Kidney capillary endothelial cell (primary cell): ENCODE measurements at regions not wholly inside any gene's neighbourhood (a gene's known extent, or its start where the extent isn't known, plus 50 kb on each side); places are given as distances from the start of the nearest gene placed in this dataset.
"Not testable (repeated sequence)": the region's sequence is repeated elsewhere in the genome, so short reads cannot be mapped to it uniquely, and the experiment has no call there.

ENCODE experiments used
- DNase-seq: peaks from one replicate; pipeline ENCODE4 v3.0.0-alpha.2; 2018; ENCODE audit warnings: low spot score

DNA sequence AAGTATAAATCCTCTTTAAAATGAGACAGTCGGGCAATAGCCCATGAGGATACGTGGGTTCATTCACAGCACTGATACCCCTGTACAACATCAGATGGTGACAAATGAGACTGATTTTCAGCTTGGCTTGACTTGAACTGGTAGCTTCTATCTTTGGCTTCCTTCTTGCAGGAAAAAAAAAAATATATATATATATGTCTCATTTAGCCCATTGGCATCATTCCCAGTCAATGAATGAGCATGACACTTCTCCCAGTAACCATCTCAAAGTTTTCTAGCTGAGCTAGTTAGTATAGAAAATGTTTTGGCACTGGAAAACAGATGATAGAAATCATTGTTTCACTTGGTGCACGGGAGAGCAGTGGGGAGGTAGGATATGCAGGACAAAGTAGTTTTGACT lies 222.5 kb upstream of the TAS2R1 start:
- DNase-seq, result no peak

- no peak for DNase-seq
Observed at GRCh38 chr5:9851458-9851857, 221.3 kb upstream of the TAS2R1 start.

DNA sequence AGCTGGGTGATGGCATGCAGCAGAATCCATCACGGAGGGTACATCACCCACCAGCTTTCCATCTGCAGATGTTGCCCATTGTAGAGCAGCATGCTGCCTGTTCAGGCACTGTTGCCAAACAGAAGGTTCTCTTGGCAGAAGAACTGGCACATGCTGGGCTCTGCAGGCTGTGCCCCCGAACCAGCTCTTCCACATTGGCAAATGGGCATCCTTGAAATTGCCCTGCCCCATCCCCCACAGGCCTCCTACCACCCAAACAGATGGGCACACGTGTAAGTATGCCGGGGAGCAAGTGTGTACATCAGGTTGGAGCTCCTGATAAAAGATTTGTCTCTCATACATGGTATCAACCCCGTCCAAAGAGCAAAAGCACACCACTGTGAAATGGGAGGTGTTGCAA lies 220.3 kb upstream of the TAS2R1 start:
- DNase-seq, result no peak

DNA sequence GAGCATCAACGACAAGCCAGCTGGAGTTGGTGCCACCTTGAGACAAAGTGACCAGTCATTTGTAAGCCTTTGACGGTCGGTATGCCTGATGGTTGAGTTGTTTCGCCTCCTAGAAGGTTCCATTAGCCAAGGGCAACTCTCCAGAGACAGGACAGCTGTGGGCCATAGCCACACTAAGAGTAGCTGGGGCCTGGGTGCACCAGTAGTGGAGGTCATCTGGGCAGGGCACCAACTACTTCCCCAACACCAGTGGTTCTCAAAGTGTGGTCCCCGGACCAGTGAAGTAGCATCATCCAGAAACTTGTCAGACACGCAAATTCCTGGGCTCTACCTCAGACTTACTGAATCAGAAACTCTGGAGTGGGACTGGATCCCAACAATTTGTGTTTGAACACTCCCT lies 217.5 kb upstream of the TAS2R1 start:
- DNase-seq, result no peak

DNA sequence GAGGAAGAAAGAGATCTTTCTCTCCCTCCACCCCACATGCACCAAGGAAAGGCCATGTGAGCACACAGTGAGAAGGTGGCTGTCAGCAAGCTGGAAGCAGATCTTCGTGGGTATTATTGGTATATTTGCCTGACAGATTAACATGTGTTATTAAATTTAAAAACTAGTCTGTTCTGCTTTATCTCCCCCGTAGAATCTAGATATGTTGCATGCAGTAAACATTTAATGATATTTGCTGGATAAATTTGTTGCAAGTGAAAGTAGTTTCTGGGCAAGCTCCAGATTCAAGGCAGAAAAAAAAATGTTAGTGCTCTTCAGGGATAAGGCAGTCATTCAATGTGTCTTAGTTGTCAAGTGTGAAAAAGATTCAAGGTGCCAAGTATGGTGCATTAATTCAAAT lies 215.0 kb upstream of the TAS2R1 start:
- no peak for DNase-seq

DNA sequence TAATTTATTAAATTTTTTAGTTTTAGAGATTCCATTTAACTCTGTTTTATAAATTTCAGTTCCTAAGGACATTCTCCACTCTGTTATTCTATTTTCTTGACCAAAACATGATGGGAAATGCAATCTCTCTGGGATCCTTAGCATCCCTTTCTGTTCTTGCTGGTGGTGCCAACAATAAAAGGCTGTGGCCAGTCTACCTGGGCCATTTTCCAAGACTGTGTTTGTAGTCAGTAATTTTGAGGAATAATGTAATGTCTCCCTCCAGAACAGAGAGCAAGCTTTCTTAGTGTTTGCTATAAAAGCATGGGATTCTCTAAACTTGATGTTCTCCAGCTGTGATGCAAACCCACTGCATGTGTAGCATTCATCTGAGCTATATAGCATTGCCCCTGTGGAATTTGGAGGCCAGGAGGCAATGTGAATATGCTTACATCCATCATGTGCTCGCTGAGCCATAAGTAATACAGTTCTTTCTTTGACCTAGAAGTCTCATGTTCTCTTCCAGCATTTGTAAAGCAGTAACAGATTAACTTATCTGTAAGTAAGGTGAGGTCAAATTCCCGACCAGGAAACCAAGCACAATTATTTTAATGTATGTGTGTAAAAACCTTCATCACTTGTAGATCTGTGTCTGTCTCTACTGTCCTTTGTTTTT lies 211.5 kb upstream of the TAS2R1 start:
- DNase-seq, result no peak

- DNase-seq, result no peak
Observed at GRCh38 chr5:9838916-9839315, 208.8 kb upstream of the TAS2R1 start.

GRCh38 chr5:9834871-9835770 lies 205.0 kb upstream of the TAS2R1 start:
- DNase-seq, result no peak

- no peak for DNase-seq
Observed at GRCh38 chr5:9833871-9834270, 203.7 kb upstream of the TAS2R1 start.

GRCh38 chr5:9832921-9833320 lies 202.8 kb upstream of the TAS2R1 start:
- no peak for DNase-seq

DNA sequence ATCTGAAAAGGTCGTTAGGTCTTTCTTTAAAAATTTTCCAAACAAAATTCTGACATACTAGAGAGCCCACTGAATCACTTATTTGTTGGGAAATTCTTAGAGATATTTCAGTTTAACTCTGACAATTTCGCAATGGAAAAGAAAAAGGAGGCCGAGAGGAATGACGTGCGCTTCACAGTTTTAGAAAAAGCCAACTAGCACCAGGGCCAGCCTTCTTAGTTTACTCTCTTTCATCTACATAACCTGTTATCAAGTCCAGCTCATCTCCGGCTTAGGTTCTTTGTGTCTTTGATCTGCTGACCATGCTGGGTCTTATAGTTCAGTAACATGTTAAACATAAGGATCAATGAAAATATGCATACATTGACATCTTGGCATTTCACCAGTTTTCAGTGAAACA lies 201.7 kb upstream of the TAS2R1 start:
- DNase-seq, result no peak

GRCh38 chr5:9830184-9830583 lies 200.0 kb upstream of the TAS2R1 start:
- DNase-seq, result no peak

DNA sequence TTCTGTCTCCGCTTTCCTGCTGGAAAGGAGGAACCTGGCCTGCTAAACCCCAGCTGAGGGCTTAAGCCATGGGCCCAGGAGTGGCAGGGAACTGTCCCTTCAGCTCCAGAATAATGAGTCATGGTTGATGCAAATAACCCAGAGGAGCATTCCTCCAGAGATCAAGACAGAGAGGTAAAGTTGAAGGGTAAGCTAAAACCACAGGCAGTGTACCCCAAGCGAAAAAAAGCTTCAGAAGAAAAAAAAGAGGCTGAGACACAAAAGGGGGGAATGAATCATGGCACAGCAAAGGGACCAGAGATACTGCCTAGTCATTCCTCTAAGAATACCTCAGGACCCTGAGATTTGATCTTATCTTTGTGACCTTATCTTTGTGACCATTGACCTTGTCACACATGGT lies 199.5 kb upstream of the TAS2R1 start:
- no peak for DNase-seq

DNA sequence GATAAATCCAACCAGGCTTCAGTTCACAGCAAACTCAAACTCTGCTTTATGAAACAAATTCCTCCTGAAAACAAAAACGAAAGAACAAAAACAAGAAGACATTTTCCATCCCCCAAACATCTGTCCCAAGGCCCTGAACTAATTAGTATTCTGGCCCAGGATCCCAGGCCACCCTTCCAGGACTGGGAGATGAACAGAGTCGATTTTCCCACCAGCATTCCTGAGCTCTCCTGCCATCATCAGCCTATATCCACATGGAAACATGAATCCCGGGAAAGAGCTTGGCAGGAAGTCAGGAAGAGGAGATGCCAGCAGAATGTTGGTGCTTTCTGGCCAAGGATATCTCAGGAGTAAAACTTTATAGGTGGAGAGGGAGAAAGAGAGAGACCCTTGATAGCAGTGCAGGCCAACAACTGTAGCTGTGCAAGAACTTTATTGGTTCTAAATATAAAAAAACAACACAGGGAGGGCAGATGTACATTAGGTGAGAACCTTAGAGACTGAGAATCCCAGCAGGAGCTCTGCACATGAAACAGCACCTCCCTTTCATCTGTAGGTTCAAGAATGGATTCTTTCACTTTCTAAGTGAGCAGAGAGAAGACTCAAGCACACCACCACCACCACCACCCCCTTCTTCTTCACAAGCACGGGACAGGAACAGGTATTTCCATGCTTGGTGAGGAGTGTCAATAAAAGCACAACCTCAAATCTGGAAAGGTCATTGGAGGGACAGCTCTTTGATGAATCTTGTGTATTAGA lies 190.7 kb upstream of the TAS2R1 start:
- no peak for DNase-seq

DNA sequence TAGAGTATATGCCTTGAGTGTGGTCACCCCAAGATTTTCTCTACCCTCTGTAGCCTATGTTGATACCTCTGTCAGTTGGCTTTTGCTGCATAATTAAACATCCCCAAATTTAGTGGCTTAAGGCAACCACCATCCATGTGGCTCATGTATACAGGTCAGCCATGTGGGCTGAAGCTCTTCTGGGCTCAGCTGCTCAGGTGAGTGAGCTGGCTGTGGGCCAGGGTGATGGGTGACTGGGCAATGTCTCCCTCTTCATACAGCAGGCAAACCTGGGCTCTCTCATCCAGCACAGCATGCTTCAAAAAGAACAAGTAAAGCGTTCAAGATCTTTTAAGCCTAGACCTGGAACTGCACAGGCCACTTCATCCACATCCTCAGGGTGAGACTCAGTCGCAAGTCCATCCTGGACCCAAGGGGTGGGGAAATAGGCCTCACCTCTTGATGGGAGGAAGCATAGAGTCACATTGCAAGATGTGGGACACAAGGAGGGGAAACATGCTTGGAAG lies 188.2 kb upstream of the TAS2R1 start:
- no peak for DNase-seq

- no peak for DNase-seq
Observed at GRCh38 chr5:9817819-9818218, 187.7 kb upstream of the TAS2R1 start.

- no peak for DNase-seq
Observed at GRCh38 chr5:9815051-9815450, 184.9 kb upstream of the TAS2R1 start.

GRCh38 chr5:9813305-9813704 lies 183.2 kb upstream of the TAS2R1 start:
- DNase-seq, result no peak

- not testable (repeated sequence) for DNase-seq
Observed at GRCh38 chr5:9807366-9807765, 177.2 kb upstream of the TAS2R1 start.

DNA sequence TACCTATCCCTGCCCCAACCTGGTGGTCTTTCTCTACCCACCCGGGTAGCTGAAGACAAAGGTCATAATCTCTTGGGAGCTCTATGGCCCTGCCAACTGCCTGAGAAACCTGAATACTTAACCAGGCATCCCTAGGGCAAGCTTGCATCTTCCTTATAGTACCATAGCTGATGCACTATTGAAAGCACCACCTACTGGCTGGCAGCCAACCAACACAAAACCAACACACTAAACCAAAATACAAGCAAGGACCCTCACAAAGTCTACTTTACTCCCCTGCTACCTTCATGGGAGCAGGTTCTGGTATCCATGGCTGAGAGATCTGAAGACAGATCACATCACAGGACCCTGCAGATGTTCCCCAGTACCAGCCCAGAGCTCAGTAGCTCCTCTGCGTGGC lies 171.8 kb upstream of the TAS2R1 start:
- DNase-seq, result no peak

GRCh38 chr5:9799606-9800005 lies 169.5 kb upstream of the TAS2R1 start:
- DNase-seq, result no peak

DNA sequence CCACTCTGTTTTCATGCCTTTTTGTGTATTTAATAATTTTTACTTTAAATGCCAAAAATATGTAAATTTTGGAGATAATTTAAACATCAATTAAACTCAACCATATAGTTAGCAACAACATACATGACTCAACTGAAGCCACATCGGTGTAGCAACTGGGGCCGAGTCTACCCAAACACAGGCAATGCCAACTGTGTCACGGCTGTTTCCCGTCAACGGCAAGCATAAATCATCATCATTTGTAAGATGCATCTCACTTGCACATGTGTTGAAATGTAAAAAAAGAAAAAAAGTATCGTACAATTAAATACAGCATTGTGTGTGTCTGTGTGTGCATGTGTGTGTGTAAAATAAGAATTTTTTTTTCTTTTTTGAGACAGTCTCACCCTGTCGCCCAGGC lies 160.1 kb upstream of the TAS2R1 start:
- DNase-seq, result no peak

GRCh38 chr5:9789777-9790176 lies 159.6 kb upstream of the TAS2R1 start:
- DNase-seq, result no peak
